Hematopoietic multipotent progenitor cell treated with erythropoietin and hydrocortisone succinate and interleukin-3 and kit ligand, for 6 days (in vitro differentiated cells): ENCODE measurements at regions not wholly inside any gene's neighbourhood (a gene's known extent, or its start where the extent isn't known, plus 50 kb on each side); places are given as distances from the start of the nearest gene placed in this dataset.

ENCODE experiments used
- DNase-seq: peaks from one replicate; pipeline ENCODE4 v3.0.0-alpha.2; 2015

- no peak for DNase-seq
Observed at GRCh38 chr6:98653179-98653578, 181.2 kb upstream of the POU3F2 start.

- peak; percentile 79 for DNase-seq
Observed at GRCh38 chr6:98657764-98658163, 176.6 kb upstream of the POU3F2 start.

DNA sequence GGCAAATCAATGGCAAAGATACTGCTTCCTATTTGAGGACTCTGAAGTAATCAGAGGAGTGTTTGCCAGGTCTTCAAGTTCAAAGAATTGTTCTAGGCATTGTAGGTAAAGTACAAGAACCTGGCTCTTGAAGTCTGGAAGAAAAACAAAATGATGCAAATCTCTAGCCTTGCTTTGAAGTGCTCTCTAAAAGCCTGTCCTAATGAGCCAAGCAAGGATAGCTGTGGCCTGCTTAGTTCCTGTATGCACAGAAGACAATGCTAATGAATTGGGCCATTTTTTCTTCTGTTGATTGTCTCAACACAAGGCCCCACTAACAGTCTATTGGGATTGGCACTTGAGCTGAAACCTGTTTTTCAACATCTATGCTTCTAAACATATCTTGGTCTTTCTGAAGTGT is 165.0 kb upstream of the POU3F2 start:
- no peak for DNase-seq

- no peak for DNase-seq
Observed at GRCh38 chr6:98670045-98670746, 164.2 kb upstream of the POU3F2 start.

DNA sequence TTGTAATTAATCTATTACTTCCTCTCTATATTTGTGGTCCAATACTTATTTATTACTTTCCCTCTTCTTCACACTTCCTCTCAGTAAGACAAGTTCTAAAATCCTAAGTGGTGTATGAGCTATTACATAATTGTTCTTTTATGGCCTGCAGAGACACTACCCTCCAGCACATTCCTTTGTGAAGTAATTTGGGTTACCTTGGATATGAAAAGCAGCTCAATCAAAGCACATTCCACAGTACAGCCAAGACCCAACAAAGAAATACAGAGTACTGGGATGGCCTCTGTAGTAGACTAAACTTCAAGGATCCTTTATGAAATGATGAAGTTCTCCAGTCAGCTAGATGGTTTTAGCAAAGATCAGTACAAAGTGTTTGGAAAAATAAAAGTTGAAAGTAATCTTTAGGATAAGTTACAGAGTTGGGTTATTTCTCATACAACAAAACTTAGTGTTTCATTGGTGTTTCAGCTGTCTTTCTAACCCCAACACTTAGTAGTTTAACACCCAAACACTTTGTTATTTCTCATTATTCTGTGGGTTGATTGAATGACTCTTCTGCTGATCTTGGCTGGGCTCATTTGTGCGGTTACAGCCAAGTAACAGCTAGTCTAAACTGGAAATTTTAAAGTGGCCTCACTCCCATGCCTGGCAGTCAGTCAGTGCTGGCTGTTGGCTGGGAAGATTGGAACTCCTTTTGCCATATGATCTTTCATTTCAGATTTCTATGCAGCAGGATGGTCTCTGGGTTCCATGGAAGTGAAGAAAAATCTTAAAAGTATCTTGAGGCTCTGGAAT is 161.5 kb upstream of the POU3F2 start:
- no peak for DNase-seq

GRCh38 chr6:98678481-98678880 is 155.9 kb upstream of the POU3F2 start:
- no peak for DNase-seq

DNA sequence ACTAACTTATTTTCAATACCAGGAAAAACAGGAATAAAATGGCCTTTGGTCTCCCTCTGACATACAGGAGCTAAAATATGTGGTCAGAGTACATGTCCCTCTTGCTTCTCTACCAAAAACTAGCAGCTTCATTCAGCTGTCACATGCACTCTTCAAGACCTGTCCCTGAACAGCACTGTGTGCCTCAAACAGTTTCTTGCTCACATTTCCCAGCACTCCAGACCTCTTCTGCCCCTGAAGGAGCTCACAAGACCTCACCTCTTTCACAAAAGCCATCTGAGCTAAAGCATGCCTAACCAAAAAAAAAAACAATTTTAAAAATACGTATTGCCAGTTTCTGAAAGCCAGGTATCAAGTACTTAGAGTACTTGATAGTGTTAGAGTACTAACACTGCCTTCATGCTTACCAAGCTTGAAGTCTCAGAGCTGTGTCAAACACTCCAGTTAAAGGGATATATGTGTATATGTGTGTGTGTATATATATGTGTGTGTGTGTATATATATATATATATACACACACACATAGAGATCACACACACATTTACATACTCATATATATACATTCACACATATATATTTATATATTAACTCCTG is 148.3 kb upstream of the POU3F2 start:
- DNase-seq, result no peak

- DNase-seq, result no peak
Observed at GRCh38 chr6:98687752-98688151, 146.6 kb upstream of the POU3F2 start.

- DNase-seq, result no peak
Observed at GRCh38 chr6:98695091-98695801, 139.1 kb upstream of the POU3F2 start.

DNA sequence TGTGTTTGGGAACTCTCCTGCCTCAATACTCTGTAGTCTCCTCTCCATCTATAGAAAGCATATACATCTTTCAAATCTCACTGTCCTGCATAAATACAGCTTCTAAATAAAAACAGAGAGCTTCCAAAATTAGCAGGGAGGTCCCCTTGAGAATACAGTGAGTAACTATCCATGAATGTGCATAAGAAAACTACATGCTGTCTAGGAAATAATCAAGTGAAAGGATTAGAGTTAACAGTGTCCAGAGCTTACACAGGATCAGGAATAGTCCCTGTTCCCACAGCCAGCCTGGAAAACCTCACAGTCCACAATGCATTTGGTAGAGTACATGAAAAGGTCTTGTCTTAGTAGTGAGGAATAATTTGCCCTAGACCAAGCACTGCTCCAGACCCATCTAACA is 123.0 kb upstream of the POU3F2 start:
- no peak for DNase-seq

- DNase-seq, result no peak
Observed at GRCh38 chr6:98716341-98716740, 118.0 kb upstream of the POU3F2 start.

DNA sequence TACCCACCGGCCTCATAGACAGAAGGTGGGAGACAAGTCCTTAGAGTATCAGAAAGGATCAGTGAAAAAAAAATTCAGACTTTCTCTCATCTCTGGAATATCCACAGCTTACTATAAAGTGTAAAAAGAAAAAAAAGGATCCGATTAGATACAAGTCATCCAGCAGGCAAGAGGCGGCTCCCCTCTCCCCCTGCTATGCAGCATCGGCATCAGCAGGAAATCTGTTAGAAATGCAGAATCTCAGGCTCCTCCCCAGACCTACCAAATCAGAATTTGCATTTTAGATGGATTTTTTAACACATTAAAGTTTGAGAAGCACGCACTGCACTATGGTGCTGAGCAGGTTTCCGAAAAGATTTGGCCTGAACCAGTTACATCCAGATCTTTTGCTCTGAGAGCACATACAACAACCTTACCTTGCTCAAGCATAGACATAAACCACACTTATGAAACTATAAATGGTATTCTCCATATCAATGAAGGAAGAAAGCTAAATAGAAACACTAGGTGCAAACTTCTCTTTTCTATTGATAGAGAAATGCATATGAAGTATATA is 117.0 kb upstream of the POU3F2 start:
- DNase-seq, result no peak

GRCh38 chr6:98717988-98718387 is 116.4 kb upstream of the POU3F2 start:
- DNase-seq, result no peak

GRCh38 chr6:98724537-98724936 is 109.8 kb upstream of the POU3F2 start:
- DNase-seq, result no peak

GRCh38 chr6:98747273-98747672 is 87.1 kb upstream of the POU3F2 start:
- no peak for DNase-seq

GRCh38 chr6:98747960-98748359 is 86.4 kb upstream of the POU3F2 start:
- DNase-seq, result no peak

- no peak for DNase-seq
Observed at GRCh38 chr6:98759459-98759858, 74.9 kb upstream of the POU3F2 start.

DNA sequence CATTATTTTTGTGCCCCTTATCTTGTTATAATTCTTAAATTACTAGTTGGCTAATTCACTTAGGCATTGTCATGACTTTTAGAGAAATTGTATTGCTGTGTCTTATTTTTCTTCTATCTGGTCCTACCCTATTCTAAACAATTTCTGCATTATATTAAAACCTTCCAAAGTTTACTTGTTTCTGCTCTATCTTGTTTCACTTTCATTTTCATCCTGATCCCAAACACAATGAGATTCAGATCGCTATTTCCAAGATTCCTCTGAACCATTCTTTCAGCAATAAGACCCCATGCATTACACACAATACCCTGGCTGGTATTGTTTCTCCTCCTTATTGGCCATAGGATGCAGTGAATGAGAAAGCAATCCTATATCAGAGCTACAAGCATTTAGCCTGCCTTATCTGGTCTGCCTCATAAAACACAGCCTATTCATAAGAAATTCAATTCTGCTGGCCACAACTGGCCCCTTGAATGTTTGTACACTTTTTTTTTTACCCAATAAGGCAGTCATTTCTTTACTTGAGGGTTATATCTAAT is 69.9 kb upstream of the POU3F2 start:
- no peak for DNase-seq

- DNase-seq, result peak; percentile 29
Observed at GRCh38 chr6:98769546-98769945, 64.8 kb upstream of the POU3F2 start.

- DNase-seq, result no peak
Observed at GRCh38 chr6:98775205-98775604, 59.2 kb upstream of the POU3F2 start.

DNA sequence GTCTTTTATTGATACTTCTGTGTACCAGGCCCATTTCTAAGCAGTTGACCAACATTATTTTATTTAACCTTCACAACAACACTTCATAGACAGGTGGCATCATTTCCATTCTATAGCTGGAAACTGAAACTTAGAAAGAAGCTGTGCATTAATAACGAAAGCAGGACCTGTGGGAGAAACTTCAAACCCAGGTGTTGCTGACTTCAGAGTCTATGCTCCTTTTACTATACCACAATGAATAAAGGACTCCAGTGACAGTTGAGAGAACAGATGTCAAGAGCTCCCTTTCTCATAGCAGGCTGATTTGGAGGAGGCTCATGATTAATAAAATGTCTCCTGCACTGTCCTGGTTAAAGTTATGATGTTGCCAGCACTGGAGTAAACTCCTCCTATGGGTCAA is 56.6 kb upstream of the POU3F2 start:
- DNase-seq, result no peak

DNA sequence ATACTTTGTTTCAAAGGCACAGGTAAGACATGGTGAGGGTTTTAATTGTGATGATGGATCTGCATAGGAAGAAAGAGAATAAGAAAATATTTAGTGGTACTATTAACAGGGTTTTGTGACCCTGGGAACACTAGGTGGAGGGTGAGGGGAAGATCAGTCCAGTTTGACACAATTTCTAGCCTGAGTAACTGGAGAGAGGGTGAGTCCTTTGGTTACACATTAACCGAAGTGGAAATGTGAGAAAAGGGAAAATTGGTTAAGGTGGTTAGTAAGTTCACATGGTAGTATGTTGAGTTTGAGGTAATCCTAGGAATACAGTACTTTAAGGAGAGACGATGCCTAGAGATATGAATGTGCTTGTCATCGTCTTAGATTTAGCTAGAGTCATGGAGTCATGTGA is 54.8 kb upstream of the POU3F2 start:
- DNase-seq, result no peak

- no peak for DNase-seq
Observed at GRCh38 chr6:98782772-98783171, 51.6 kb upstream of the POU3F2 start.
